ENCODE measurements at regions not wholly inside any gene's neighbourhood (a gene's known extent, or its start where the extent isn't known, plus 50 kb on each side); places are given as distances from the start of the nearest gene placed in this dataset.
"Not testable (repeated sequence)": the region's sequence is repeated elsewhere in the genome, so short reads cannot be mapped to it uniquely, and the experiment has no call there.

- no peak for DNase-seq
Measured at GRCh38 chr20:51305316-51306052, 237.0 kb downstream of the NFATC2 start.

GRCh38 chr20:51303731-51304670, 238.5 kb downstream of the NFATC2 start:
- DNase-seq: no peak

GRCh38 chr20:51301026-51301425, 241.5 kb downstream of the NFATC2 start:
- DNase-seq: no peak

- DNase-seq: no peak
Measured at GRCh38 chr20:51300104-51300503, 242.4 kb downstream of the NFATC2 start.

- no peak for DNase-seq
Measured at GRCh38 chr20:51299413-51299812, 243.1 kb downstream of the NFATC2 start.

- DNase-seq: no peak
Measured at GRCh38 chr20:51298141-51298749, 244.3 kb downstream of the NFATC2 start.

- DNase-seq: no peak
Measured at GRCh38 chr20:51287628-51288413, 254.7 kb downstream of the NFATC2 start.

GRCh38 chr20:51286758-51287157, 255.8 kb downstream of the NFATC2 start:
- no peak for DNase-seq

- DNase-seq: no peak
Measured at GRCh38 chr20:51285684-51286083, 256.8 kb downstream of the NFATC2 start.

- no peak for DNase-seq
Measured at GRCh38 chr20:51284871-51285270, 257.6 kb downstream of the NFATC2 start.

- no peak for DNase-seq
Measured at GRCh38 chr20:51284176-51284575, 258.3 kb downstream of the NFATC2 start.

GRCh38 chr20:51281521-51281920, 258.6 kb upstream of the KCNG1 start:
- no peak for DNase-seq

GRCh38 chr20:51280047-51280446, 257.1 kb upstream of the KCNG1 start:
- no peak for DNase-seq

GRCh38 chr20:51277961-51278360, 255.1 kb upstream of the KCNG1 start:
- DNase-seq: no peak

- no peak for DNase-seq
Measured at GRCh38 chr20:51276296-51276695, 253.4 kb upstream of the KCNG1 start.

GRCh38 chr20:51275826-51276225, 252.9 kb upstream of the KCNG1 start:
- no peak for DNase-seq

- no peak for DNase-seq
Measured at GRCh38 chr20:51275181-51275580, 252.3 kb upstream of the KCNG1 start.

- DNase-seq: no peak
Measured at GRCh38 chr20:51272401-51272800, 249.5 kb upstream of the KCNG1 start.

GRCh38 chr20:51271931-51272330, 249.0 kb upstream of the KCNG1 start:
- DNase-seq: no peak

- DNase-seq: not testable (repeated sequence)
Measured at GRCh38 chr20:51271289-51271688, 248.4 kb upstream of the KCNG1 start.

- no peak for DNase-seq
Measured at GRCh38 chr20:51269671-51270070, 246.8 kb upstream of the KCNG1 start.

- no peak for DNase-seq
Measured at GRCh38 chr20:51267679-51268078, 244.8 kb upstream of the KCNG1 start.

- DNase-seq: no peak
Measured at GRCh38 chr20:51266353-51266752, 243.4 kb upstream of the KCNG1 start.
